Lung (tissue), 11 donors: ENCODE measurements at regions not wholly inside any gene's neighbourhood (a gene's known extent, or its start where the extent isn't known, plus 50 kb on each side); places are given as distances from the start of the nearest gene placed in this dataset.

Source experiments
- ATAC-seq: fragments of 200-7000 bp; cut with Tn5 transposase; one replicate; pipeline ENCODE4 v1.9.1; 2020; ENCODE audit warnings: moderate number of reproducible peaks; ENCODE audit not compliant: insufficient read depth, low FRiP score
- DNase-seq, 3 donors: peaks; one replicate each; pipeline ENCODE4 v3.0.0-alpha.2; 2013 to 2017
- H3K27ac ChIP-seq, 2 donors: one replicate each; pipeline ENCODE4 v1.5.1; 2013; ENCODE audit warnings: mild to moderate bottlenecking in 2 of 2, moderate library complexity in 2 of 2, control low read depth in 1 of 2, inconsistent platforms in 1 of 2, low read depth in 1 of 2, low read length in 1 of 2
- H3K27me3 ChIP-seq, 3 donors: one replicate each; pipeline ENCODE4 v1.5.1; 2013; ENCODE audit warnings: low read length in 2 of 3; ENCODE audit not compliant: control insufficient read depth in 3 of 3, insufficient read depth in 3 of 3
- H3K36me3 ChIP-seq, 4 donors: one replicate each; pipeline ENCODE4 v1.5.1; 2013; ENCODE audit warnings: low read length in 4 of 4, mild to moderate bottlenecking in 1 of 4, moderate library complexity in 1 of 4; ENCODE audit not compliant: control insufficient read depth in 4 of 4, insufficient read depth in 4 of 4
- H3K4me1 ChIP-seq, 5 donors: one replicate each; pipeline ENCODE4 v1.5.1; 2013; ENCODE audit warnings: low read length in 5 of 5, mild to moderate bottlenecking in 2 of 5, moderate library complexity in 1 of 5; ENCODE audit not compliant: control insufficient read depth in 5 of 5, insufficient read depth in 5 of 5
- H3K4me3 ChIP-seq: one replicate; pipeline ENCODE4 v1.5.1; 2013; ENCODE audit warnings: mild to moderate bottlenecking, control low read depth, moderate library complexity
- H3K9ac ChIP-seq, 2 donors: one replicate each; pipeline ENCODE4 v1.5.1; 2013; ENCODE audit warnings: low read length in 2 of 2, control low read depth in 1 of 2; ENCODE audit not compliant: insufficient read depth in 1 of 2
- H3K9me3 ChIP-seq, 4 donors: one replicate each; pipeline ENCODE4 v1.5.1; 2013; ENCODE audit warnings: low read length in 3 of 4, mild to moderate bottlenecking in 1 of 4, moderate library complexity in 1 of 4; ENCODE audit not compliant: control insufficient read depth in 4 of 4, insufficient read depth in 3 of 4
- CTCF ChIP-seq: IDR thresholded peaks from 2 replicates; pipeline ENCODE4 v1.5.1; 2012; ENCODE audit warnings: mild to moderate bottlenecking; ENCODE audit errors: control extremely low read depth, extremely low read depth
- WGBS, 2 donors: extraction: QIAGEN DNeasy Blood & Tissue Kit; methylation state at CpG; one replicate each; pipeline ENCODE4 v1.1.7; 2013; 5-methylcytosine and 5-hydroxymethylcytosine counted together
- donor health status: control.
- donor health status: control.
- donor health status: Bipolar disorder and iron deficiency.
- donor health status: healthy.
- donor health status: DM: yes; HTN: yes; CAD: no.

GRCh38 chr7:67455508-67455907 is 458.9 kb downstream of the TYW1 start:
- no peak for TF ChIP-seq CTCF
- no peaks in the 10 kb centered on the region for H3K4me1 ChIP-seq
- H3K4me3 ChIP-seq: no peak overlapping the region
- peaks cover 0 to 7% (median 0%) of the 10 kb centered on the region in 4 donors for H3K9me3 ChIP-seq
- 74 to 82% methylated on average over 1 of the region's 1 CpG for WGBS, 2 donors
- H3K36me3 ChIP-seq: no peaks in the 10 kb centered on the region
- ATAC-seq (no peak), DNase-seq (no peak)
- no peak overlapping the region for H3K27ac ChIP-seq
- peaks cover 0 to 9% (median 0%) of the 10 kb centered on the region in 3 donors for H3K27me3 ChIP-seq
- H3K9ac ChIP-seq: no peak overlapping the region

DNA sequence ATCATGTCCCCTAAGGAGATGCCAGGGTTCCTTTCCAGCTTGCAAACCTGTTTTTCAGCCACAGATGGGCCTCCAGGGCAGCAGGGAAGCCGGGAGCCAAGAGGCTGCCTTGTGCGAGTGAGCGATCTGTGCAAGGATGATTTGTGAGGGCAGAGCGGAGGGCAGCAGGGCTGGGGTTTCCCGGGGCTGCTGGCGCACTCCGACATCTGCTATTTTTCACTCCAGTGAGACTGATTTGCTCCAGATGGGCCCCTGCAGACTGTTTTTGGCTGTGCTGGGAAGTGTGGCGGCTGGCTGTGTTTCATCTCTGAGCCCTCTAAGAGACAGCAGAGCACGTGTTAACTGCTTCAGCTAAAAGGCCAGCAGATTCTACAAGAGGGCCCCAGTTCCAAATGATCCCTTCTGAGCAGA is 466.2 kb downstream of the TYW1 start:
- H3K9ac ChIP-seq: no peak overlapping the region
- no peak for TF ChIP-seq CTCF
- no peaks in the 10 kb centered on the region for H3K36me3 ChIP-seq
- ATAC-seq (no peak), DNase-seq (peak; percentile 95 to 98 (median 97))
- no peak overlapping the region for H3K4me3 ChIP-seq
- peaks cover 0 to 2% (median 0%) of the 10 kb centered on the region in 3 donors for H3K27me3 ChIP-seq
- peaks cover 0 to 11% (median 0%) of the 10 kb centered on the region in 4 donors for H3K9me3 ChIP-seq
- peaks cover 0 to 19% (median 0%) of the 10 kb centered on the region in 5 donors for H3K4me1 ChIP-seq
- 30 to 36% methylated on average over 9 of the region's 9 CpGs for WGBS, 2 donors
- no peak overlapping the region for H3K27ac ChIP-seq

GRCh38 chr7:67463316-67463715 is 466.7 kb downstream of the TYW1 start:
- Histone ChIP-seq H3K27me3 (peaks cover 0 to 2% (median 0%) of the 10 kb centered on the region in 3 donors), H3K27ac (no peak overlapping the region), H3K9me3 (peaks cover 0 to 14% (median 0%) of the 10 kb centered on the region in 4 donors), H3K9ac (no peak overlapping the region), H3K4me3 (no peak overlapping the region), H3K36me3 (no peaks in the 10 kb centered on the region), H3K4me1 (peaks cover 0 to 19% (median 0%) of the 10 kb centered on the region in 5 donors)
- 81 to 84% methylated on average over 1 of the region's 1 CpG for WGBS, 2 donors
- ATAC-seq (no peak), DNase-seq (peak in 1 of 3 donors; percentile 49)
- no peak for TF ChIP-seq CTCF

GRCh38 chr7:67463983-67464382 is 467.4 kb downstream of the TYW1 start:
- Histone ChIP-seq H3K36me3 (no peaks in the 10 kb centered on the region), H3K9me3 (peaks cover 0 to 15% (median 0%) of the 10 kb centered on the region in 4 donors), H3K4me3 (no peak overlapping the region), H3K27ac (no peak overlapping the region), H3K4me1 (peaks cover 0 to 19% (median 0%) of the 10 kb centered on the region in 5 donors), H3K27me3 (peaks cover 0 to 2% (median 0%) of the 10 kb centered on the region in 3 donors), H3K9ac (no peak overlapping the region)
- DNase-seq (peak in 2 of 3 donors; percentile 21 to 26), ATAC-seq (no peak)
- WGBS, 2 donors: 65 to 81% methylated on average over 1 of the region's 1 CpG
- no peak for TF ChIP-seq CTCF
